ENCODE measurements at regions not wholly inside any gene's neighbourhood (a gene's known extent, or its start where the extent isn't known, plus 50 kb on each side); places are given as distances from the start of the nearest gene placed in this dataset.
"Not testable (repeated sequence)": the region's sequence is repeated elsewhere in the genome, so short reads cannot be mapped to it uniquely, and the experiment has no call there.

- H3K9ac ChIP-seq (ENCODE audit: insufficient read depth in 1 of 2, low read length in 2 of 2); H3K9me3 ChIP-seq (ENCODE audit: control insufficient read depth in 4 of 4, insufficient read depth in 3 of 4, low read length in 3 of 4); H3K36me3 ChIP-seq (ENCODE audit: control insufficient read depth in 4 of 4, insufficient read depth in 4 of 4, low read length in 4 of 4); DNase-seq; H3K4me3 ChIP-seq; H3K27ac ChIP-seq (ENCODE audit: low read depth in 1 of 2, low read length in 1 of 2); H3K4me1 ChIP-seq (ENCODE audit: control insufficient read depth in 5 of 5, insufficient read depth in 5 of 5, low read length in 5 of 5); H3K27me3 ChIP-seq (ENCODE audit: control insufficient read depth in 3 of 3, insufficient read depth in 3 of 3, low read length in 2 of 3); ATAC-seq (ENCODE audit: insufficient read depth, low FRiP score): not testable (repeated sequence)
- 91 to 94% methylated on average over 13 of the region's 14 CpGs for WGBS, 2 donors
Observed at GRCh38 chr9:39001085-39001593, 281.2 kb upstream of the FAM240B start.

- not testable (repeated sequence) for H3K27ac ChIP-seq (ENCODE audit: low read depth in 1 of 2, low read length in 1 of 2); H3K27me3 ChIP-seq (ENCODE audit: control insufficient read depth in 3 of 3, insufficient read depth in 3 of 3, low read length in 2 of 3); DNase-seq; H3K9ac ChIP-seq (ENCODE audit: insufficient read depth in 1 of 2, low read length in 2 of 2); H3K36me3 ChIP-seq (ENCODE audit: control insufficient read depth in 4 of 4, insufficient read depth in 4 of 4, low read length in 4 of 4); H3K4me3 ChIP-seq; ATAC-seq (ENCODE audit: insufficient read depth, low FRiP score); H3K9me3 ChIP-seq (ENCODE audit: control insufficient read depth in 4 of 4, insufficient read depth in 3 of 4, low read length in 3 of 4); H3K4me1 ChIP-seq (ENCODE audit: control insufficient read depth in 5 of 5, insufficient read depth in 5 of 5, low read length in 5 of 5)
- WGBS, 2 donors = 61 to 74% methylated on average over 7 of the region's 7 CpGs
Observed at GRCh38 chr9:38999277-38999676, 279.3 kb upstream of the FAM240B start.

DNA sequence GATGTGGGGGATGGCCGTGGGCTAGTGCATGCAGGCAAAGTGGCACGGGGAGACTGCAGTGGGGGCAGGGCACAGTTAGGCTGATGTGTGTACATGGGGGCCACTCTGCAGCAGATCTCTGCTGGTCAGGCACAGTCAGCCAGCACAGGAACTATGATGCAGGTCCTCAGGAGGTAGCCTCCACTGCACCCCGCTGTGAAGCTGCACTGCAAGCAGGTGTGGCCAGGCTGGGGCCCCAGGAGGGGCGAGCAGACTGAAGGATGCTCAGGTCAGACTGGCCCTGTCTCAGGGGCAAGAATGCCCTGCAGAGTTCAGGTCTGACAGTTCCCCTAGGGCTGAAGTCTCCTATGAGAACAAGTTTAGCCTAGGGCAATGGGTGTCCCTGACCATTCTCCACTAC, 273.8 kb upstream of the FAM240B start:
- not testable (repeated sequence) for DNase-seq, H3K4me3 ChIP-seq
- ATAC-seq (ENCODE audit: insufficient read depth, low FRiP score) = peak; percentile 14

DNA sequence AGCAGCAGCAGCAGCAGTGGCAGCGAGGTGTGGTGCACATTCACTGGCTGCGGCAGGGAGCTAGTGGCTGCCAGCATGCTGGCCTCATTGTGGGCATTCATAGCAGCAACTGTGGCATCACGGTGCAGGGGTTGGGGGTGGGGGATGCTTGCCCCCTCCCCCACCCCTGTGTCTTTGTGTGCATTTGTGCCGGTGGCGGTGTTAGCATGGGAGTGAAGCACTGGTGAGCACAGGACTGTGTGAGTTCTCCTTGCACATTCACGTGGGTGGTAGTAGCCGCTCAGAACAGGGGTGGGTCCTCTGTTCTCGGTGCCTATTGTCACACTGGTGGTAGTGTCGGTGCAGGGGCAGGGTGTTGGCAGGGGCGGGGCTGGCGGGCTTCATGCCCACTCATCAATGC, 273.2 kb upstream of the FAM240B start:
- not testable (repeated sequence) for H3K4me3 ChIP-seq; H3K4me1 ChIP-seq (ENCODE audit: control insufficient read depth in 5 of 5, insufficient read depth in 5 of 5, low read length in 5 of 5); H3K9me3 ChIP-seq (ENCODE audit: control insufficient read depth in 4 of 4, insufficient read depth in 3 of 4, low read length in 3 of 4); H3K27ac ChIP-seq (ENCODE audit: low read depth in 1 of 2, low read length in 1 of 2); DNase-seq; H3K36me3 ChIP-seq (ENCODE audit: control insufficient read depth in 4 of 4, insufficient read depth in 4 of 4, low read length in 4 of 4); H3K27me3 ChIP-seq (ENCODE audit: control insufficient read depth in 3 of 3, insufficient read depth in 3 of 3, low read length in 2 of 3); H3K9ac ChIP-seq (ENCODE audit: insufficient read depth in 1 of 2, low read length in 2 of 2)
- 82 to 86% methylated on average over 11 of the region's 11 CpGs for WGBS, 2 donors
- ATAC-seq (ENCODE audit: insufficient read depth, low FRiP score) = peak; percentile 15

More for the DNA sequence above, 273.8 kb upstream of the FAM240B start:
- H3K27me3 ChIP-seq (ENCODE audit: control insufficient read depth in 3 of 3, insufficient read depth in 3 of 3, low read length in 2 of 3); H3K9me3 ChIP-seq (ENCODE audit: control insufficient read depth in 4 of 4, insufficient read depth in 3 of 4, low read length in 3 of 4); H3K27ac ChIP-seq (ENCODE audit: low read depth in 1 of 2, low read length in 1 of 2); H3K4me1 ChIP-seq (ENCODE audit: control insufficient read depth in 5 of 5, insufficient read depth in 5 of 5, low read length in 5 of 5); H3K36me3 ChIP-seq (ENCODE audit: control insufficient read depth in 4 of 4, insufficient read depth in 4 of 4, low read length in 4 of 4); H3K9ac ChIP-seq (ENCODE audit: insufficient read depth in 1 of 2, low read length in 2 of 2): not testable (repeated sequence)
- WGBS, 2 donors = 80 to 81% methylated on average over 1 to 2 of the region's 4 CpGs

- not testable (repeated sequence) for H3K9me3 ChIP-seq (ENCODE audit: control insufficient read depth in 4 of 4, insufficient read depth in 3 of 4, low read length in 3 of 4); H3K27me3 ChIP-seq (ENCODE audit: control insufficient read depth in 3 of 3, insufficient read depth in 3 of 3, low read length in 2 of 3); H3K9ac ChIP-seq (ENCODE audit: insufficient read depth in 1 of 2, low read length in 2 of 2); DNase-seq; H3K36me3 ChIP-seq (ENCODE audit: control insufficient read depth in 4 of 4, insufficient read depth in 4 of 4, low read length in 4 of 4); H3K4me1 ChIP-seq (ENCODE audit: control insufficient read depth in 5 of 5, insufficient read depth in 5 of 5, low read length in 5 of 5); H3K4me3 ChIP-seq; H3K27ac ChIP-seq (ENCODE audit: low read depth in 1 of 2, low read length in 1 of 2); ATAC-seq (ENCODE audit: insufficient read depth, low FRiP score)
- 96 to 97% methylated on average over 4 of the region's 5 CpGs for WGBS, 2 donors
Observed at GRCh38 chr9:38978734-38979133, 258.8 kb upstream of the FAM240B start.

GRCh38 chr9:38969480-38969879, 249.5 kb upstream of the FAM240B start:
- H3K27me3 ChIP-seq (ENCODE audit: control insufficient read depth in 3 of 3, insufficient read depth in 3 of 3, low read length in 2 of 3); H3K9me3 ChIP-seq (ENCODE audit: control insufficient read depth in 4 of 4, insufficient read depth in 3 of 4, low read length in 3 of 4); ATAC-seq (ENCODE audit: insufficient read depth, low FRiP score); DNase-seq; H3K4me3 ChIP-seq; H3K4me1 ChIP-seq (ENCODE audit: control insufficient read depth in 5 of 5, insufficient read depth in 5 of 5, low read length in 5 of 5); H3K36me3 ChIP-seq (ENCODE audit: control insufficient read depth in 4 of 4, insufficient read depth in 4 of 4, low read length in 4 of 4); H3K27ac ChIP-seq (ENCODE audit: low read depth in 1 of 2, low read length in 1 of 2); H3K9ac ChIP-seq (ENCODE audit: insufficient read depth in 1 of 2, low read length in 2 of 2): not testable (repeated sequence)
- WGBS, 2 donors = 32 to 57% methylated on average over 3 of the region's 5 CpGs

- not testable (repeated sequence) for H3K9me3 ChIP-seq (ENCODE audit: control insufficient read depth in 4 of 4, insufficient read depth in 3 of 4, low read length in 3 of 4); H3K9ac ChIP-seq (ENCODE audit: insufficient read depth in 1 of 2, low read length in 2 of 2)
- 49 to 73% methylated on average over 4 to 5 of the region's 10 CpGs for WGBS, 2 donors
Observed at GRCh38 chr9:38968651-38969374, 248.9 kb upstream of the FAM240B start.

GRCh38 chr9:38967866-38968265, 247.9 kb upstream of the FAM240B start:
- H3K36me3 ChIP-seq (ENCODE audit: control insufficient read depth in 4 of 4, insufficient read depth in 4 of 4, low read length in 4 of 4); H3K27me3 ChIP-seq (ENCODE audit: control insufficient read depth in 3 of 3, insufficient read depth in 3 of 3, low read length in 2 of 3); H3K9me3 ChIP-seq (ENCODE audit: control insufficient read depth in 4 of 4, insufficient read depth in 3 of 4, low read length in 3 of 4); H3K9ac ChIP-seq (ENCODE audit: insufficient read depth in 1 of 2, low read length in 2 of 2); H3K4me1 ChIP-seq (ENCODE audit: control insufficient read depth in 5 of 5, insufficient read depth in 5 of 5, low read length in 5 of 5); H3K4me3 ChIP-seq; DNase-seq; ATAC-seq (ENCODE audit: insufficient read depth, low FRiP score); H3K27ac ChIP-seq (ENCODE audit: low read depth in 1 of 2, low read length in 1 of 2): not testable (repeated sequence)
- WGBS, 2 donors = no CpG with 5 or more reads among the region's 6 CpGs

More at GRCh38 chr9:38968651-38969374, 248.9 kb upstream of the FAM240B start:
- not testable (repeated sequence) for H3K27ac ChIP-seq (ENCODE audit: low read depth in 1 of 2, low read length in 1 of 2); H3K27me3 ChIP-seq (ENCODE audit: control insufficient read depth in 3 of 3, insufficient read depth in 3 of 3, low read length in 2 of 3); H3K36me3 ChIP-seq (ENCODE audit: control insufficient read depth in 4 of 4, insufficient read depth in 4 of 4, low read length in 4 of 4); DNase-seq; H3K4me1 ChIP-seq (ENCODE audit: control insufficient read depth in 5 of 5, insufficient read depth in 5 of 5, low read length in 5 of 5); H3K4me3 ChIP-seq; ATAC-seq (ENCODE audit: insufficient read depth, low FRiP score)
